Suprapubic skin (tissue), 4 donors: ENCODE measurements at regions not wholly inside any gene's neighbourhood (a gene's known extent, or its start where the extent isn't known, plus 50 kb on each side); places are given as distances from the start of the nearest gene placed in this dataset.

Source experiments
- CTCF ChIP-seq, 2 donors: fragments of 200-600 bp in 1 of 2; fragments of 450-650 bp in 1 of 2; sonication (generic) in 1 of 2; IDR thresholded peaks; one replicate each; pipeline ENCODE4 v1.5.1; 2016 to 2019; ENCODE audit warnings: antibody characterized with exemption in 2 of 2, mild to moderate bottlenecking in 1 of 2, moderate library complexity in 1 of 2
- EP300 ChIP-seq: sonication (generic); formaldehyde crosslinking; IDR thresholded peaks from one replicate; pipeline ENCODE4 v1.6.1; 2017; ENCODE audit warnings: antibody characterized with exemption
- POLR2A ChIP-seq, 2 donors: fragments of 450-650 bp; IDR thresholded peaks; one replicate each; pipeline ENCODE4 v1.6.1; 2017; ENCODE audit warnings: antibody characterized with exemption in 2 of 2, mild to moderate bottlenecking in 2 of 2, moderate library complexity in 2 of 2
- POLR2AphosphoS5 ChIP-seq, 3 donors: sonication (generic); formaldehyde crosslinking; IDR thresholded peaks; one replicate each; pipeline ENCODE4 v1.6.1; 2017; ENCODE audit warnings: antibody characterized with exemption in 3 of 3

- TF ChIP-seq POLR2A (IDR thresholded peaks at IDR 0.05) (no peak), CTCF (IDR thresholded peaks at IDR 0.05) (no peak), POLR2AphosphoS5 (IDR thresholded peaks at IDR 0.05) (no peak), EP300 (no peak)
Observed at GRCh38 chr16:56050916-56051315, 140.4 kb upstream of the GNAO1 start.
